Mesenteric fat pad (tissue), 1 donor: ENCODE measurements at regions not wholly inside any gene's neighbourhood (a gene's known extent, or its start where the extent isn't known, plus 50 kb on each side); places are given as distances from the start of the nearest gene placed in this dataset.
"Not testable (repeated sequence)": the region's sequence is repeated elsewhere in the genome, so short reads cannot be mapped to it uniquely, and the experiment has no call there.

Experiments
- DNase-seq: peaks from one replicate; pipeline ENCODE4 v3.0.0-alpha.2; 2020; ENCODE audit warnings: low spot score
- donor health status: DM: yes; HTN: yes; CAD: no.

GRCh38 chr2:77831898-77832297 is 309.7 kb upstream of the LRRTM4 start:
- no peak for DNase-seq

GRCh38 chr2:77834360-77835002 is 312.3 kb upstream of the LRRTM4 start:
- no peak for DNase-seq

- DNase-seq, result no peak
Observed at GRCh38 chr2:77838441-77838840, 316.3 kb upstream of the LRRTM4 start.

GRCh38 chr2:77839102-77839501 is 316.9 kb upstream of the LRRTM4 start:
- DNase-seq, result no peak

- no peak for DNase-seq
Observed at GRCh38 chr2:77862120-77862519, 339.9 kb upstream of the LRRTM4 start.

- no peak for DNase-seq
Observed at GRCh38 chr2:77864426-77864825, 342.2 kb upstream of the LRRTM4 start.

GRCh38 chr2:77866661-77867060 is 344.5 kb upstream of the LRRTM4 start:
- DNase-seq, result no peak

GRCh38 chr2:77867146-77867545 is 345.0 kb upstream of the LRRTM4 start:
- no peak for DNase-seq

- DNase-seq, result no peak
Observed at GRCh38 chr2:77873506-77873905, 351.3 kb upstream of the LRRTM4 start.

- DNase-seq, result not testable (repeated sequence)
Observed at GRCh38 chr2:77900211-77900610, 378.0 kb upstream of the LRRTM4 start.

GRCh38 chr2:77910136-77910535 is 388.0 kb upstream of the LRRTM4 start:
- DNase-seq, result no peak

- DNase-seq, result no peak
Observed at GRCh38 chr2:77920838-77921366, 398.7 kb upstream of the LRRTM4 start.

- no peak for DNase-seq
Observed at GRCh38 chr2:77922567-77922966, 400.4 kb upstream of the LRRTM4 start.

- DNase-seq, result no peak
Observed at GRCh38 chr2:77937366-77937765, 415.2 kb upstream of the LRRTM4 start.

- DNase-seq, result no peak
Observed at GRCh38 chr2:77938462-77938861, 416.3 kb upstream of the LRRTM4 start.

- DNase-seq, result no peak
Observed at GRCh38 chr2:77939370-77939769, 417.2 kb upstream of the LRRTM4 start.

GRCh38 chr2:77939801-77940200 is 417.6 kb upstream of the LRRTM4 start:
- no peak for DNase-seq

GRCh38 chr2:77954931-77955330 is 432.8 kb upstream of the LRRTM4 start:
- no peak for DNase-seq

- DNase-seq, result no peak
Observed at GRCh38 chr2:77962943-77963342, 440.8 kb upstream of the LRRTM4 start.

GRCh38 chr2:77977471-77978063 is 455.4 kb upstream of the LRRTM4 start:
- DNase-seq, result no peak

GRCh38 chr2:77995161-77995560 is 473.0 kb upstream of the LRRTM4 start:
- no peak for DNase-seq

GRCh38 chr2:77999376-77999775 is 477.2 kb upstream of the LRRTM4 start:
- DNase-seq, result no peak

- no peak for DNase-seq
Observed at GRCh38 chr2:78009289-78009688, 487.1 kb upstream of the LRRTM4 start.
